HG02840 (cell line): ENCODE measurements at regions not wholly inside any gene's neighbourhood (a gene's known extent, or its start where the extent isn't known, plus 50 kb on each side); places are given as distances from the start of the nearest gene placed in this dataset.

Source experiments
- ATAC-seq: cut with Tn5 transposase; IDR thresholded peaks from one replicate; pipeline ENCODE4 v1.9.1; 2021; ENCODE audit warnings: mild to moderate bottlenecking, moderate library complexity, moderate number of reproducible peaks; ENCODE audit not compliant: unreplicated experiment, low FRiP score

GRCh38 chrX:46447384-46447783 is 97.8 kb downstream of the ZNF674 start:
- ATAC-seq, result peak; percentile 17

- ATAC-seq, result peak; percentile 80
Measured at GRCh38 chrX:46446727-46447378, 98.4 kb downstream of the ZNF674 start.

GRCh38 chrX:46444011-46444410 is 101.2 kb downstream of the ZNF674 start:
- ATAC-seq, result no peak

GRCh38 chrX:46436744-46437143 is 108.5 kb downstream of the ZNF674 start:
- no peak for ATAC-seq

- ATAC-seq, result no peak
Measured at GRCh38 chrX:46433892-46434291, 111.3 kb downstream of the ZNF674 start.

- no peak for ATAC-seq
Measured at GRCh38 chrX:46408553-46409407, 136.4 kb downstream of the ZNF674 start.

GRCh38 chrX:46407753-46408130 is 137.5 kb downstream of the ZNF674 start:
- ATAC-seq, result no peak

GRCh38 chrX:46407036-46407752 is 138.0 kb downstream of the ZNF674 start:
- ATAC-seq, result no peak

GRCh38 chrX:46404774-46405173 is 140.4 kb downstream of the ZNF674 start:
- no peak for ATAC-seq

GRCh38 chrX:46400530-46401443 is 144.4 kb downstream of the ZNF674 start:
- ATAC-seq, result no peak

GRCh38 chrX:46398874-46399273 is 146.3 kb downstream of the ZNF674 start:
- no peak for ATAC-seq

- ATAC-seq, result no peak
Measured at GRCh38 chrX:46398126-46398525, 147.1 kb downstream of the ZNF674 start.

GRCh38 chrX:46386511-46386910 is 158.7 kb downstream of the ZNF674 start:
- no peak for ATAC-seq

GRCh38 chrX:46383006-46383405 is 162.2 kb downstream of the ZNF674 start:
- no peak for ATAC-seq

- ATAC-seq, result no peak
Measured at GRCh38 chrX:46382595-46382994, 162.6 kb downstream of the ZNF674 start.

GRCh38 chrX:46381630-46382029 is 163.6 kb downstream of the ZNF674 start:
- ATAC-seq, result no peak

- ATAC-seq, result no peak
Measured at GRCh38 chrX:46380148-46380752, 165.0 kb downstream of the ZNF674 start.

- no peak for ATAC-seq
Measured at GRCh38 chrX:46376246-46376885, 168.9 kb downstream of the ZNF674 start.

- ATAC-seq, result no peak
Measured at GRCh38 chrX:46375831-46376230, 169.4 kb downstream of the ZNF674 start.
